Smooth muscle cell (in vitro differentiated cells): ENCODE measurements at regions not wholly inside any gene's neighbourhood (a gene's known extent, or its start where the extent isn't known, plus 50 kb on each side); places are given as distances from the start of the nearest gene placed in this dataset.

Source experiments
- DNase-seq: peaks from one replicate; lab custom pipeline; 2025; ENCODE audit not compliant: unreplicated experiment; lab: John Stamatoyannopoulos, UW
- H2AFZ ChIP-seq: fragments of 200-600 bp; sonication (generic); 2 replicates; pipeline ENCODE4 v1.6.0; 2016; ENCODE audit warnings: antibody characterized with exemption, low read depth, mild to moderate bottlenecking
- H3F3A ChIP-seq: fragments of 200-600 bp; sonication (generic); 2 replicates; pipeline ENCODE4 v1.6.0; 2017; ENCODE audit warnings: antibody characterized with exemption, low read depth
- H3K27ac ChIP-seq: fragments of 200-600 bp; sonication (generic); 2 replicates; pipeline ENCODE4 v1.5.1; 2016; ENCODE audit warnings: low read depth, mild to moderate bottlenecking
- H3K27me3 ChIP-seq: fragments of 200-600 bp; sonication (generic); 2 replicates; pipeline ENCODE4 v1.6.1; 2016; ENCODE audit warnings: low read depth, mild to moderate bottlenecking
- H3K36me3 ChIP-seq: fragments of 200-600 bp; sonication (generic); 2 replicates; pipeline ENCODE4 v1.5.1; 2016; ENCODE audit warnings: low read depth
- H3K4me1 ChIP-seq: fragments of 200-600 bp; sonication (generic); 2 replicates; pipeline ENCODE4 v1.5.1; 2016; ENCODE audit warnings: low read depth
- H3K4me2 ChIP-seq: fragments of 200-600 bp; sonication (generic); 2 replicates; pipeline ENCODE4 v1.6.0; 2016; ENCODE audit warnings: mild to moderate bottlenecking
- H3K4me3 ChIP-seq: fragments of 200-600 bp; sonication (generic); 2 replicates; pipeline ENCODE4 v1.5.1; 2016; ENCODE audit warnings: mild to moderate bottlenecking
- H3K79me2 ChIP-seq: fragments of 200-600 bp; sonication (generic); 2 replicates; pipeline ENCODE4 v1.6.0; 2016; ENCODE audit warnings: low read depth, mild to moderate bottlenecking
- H3K9ac ChIP-seq: fragments of 200-600 bp; sonication (generic); 2 replicates; pipeline ENCODE4 v1.6.0; 2016; ENCODE audit warnings: low read depth
- H3K9me3 ChIP-seq: fragments of 200-600 bp; sonication (generic); replicated peaks from 2 replicates; pipeline ENCODE4 v1.5.1; 2016; ENCODE audit warnings: low read depth
- H4K20me1 ChIP-seq: fragments of 200-600 bp; sonication (generic); 2 replicates; pipeline ENCODE4 v1.6.0; 2016; ENCODE audit warnings: low read depth
- WGBS: methylation state at CpG from one replicate; pipeline ENCODE4 v1.1.7; 2016; ENCODE audit warnings: low lambda C conversion rate; 5-methylcytosine and 5-hydroxymethylcytosine counted together
- TF ChIP-seq, protein P1 (sequence below): fragments of 200-600 bp; sonication (generic); IDR thresholded peaks from 2 replicates; pipeline ENCODE4 v1.5.1; 2017; ENCODE audit warnings: borderline replicate concordance, mild to moderate bottlenecking, antibody characterized with exemption; ENCODE audit not compliant: insufficient read depth, poor library complexity, severe bottlenecking

DNA sequence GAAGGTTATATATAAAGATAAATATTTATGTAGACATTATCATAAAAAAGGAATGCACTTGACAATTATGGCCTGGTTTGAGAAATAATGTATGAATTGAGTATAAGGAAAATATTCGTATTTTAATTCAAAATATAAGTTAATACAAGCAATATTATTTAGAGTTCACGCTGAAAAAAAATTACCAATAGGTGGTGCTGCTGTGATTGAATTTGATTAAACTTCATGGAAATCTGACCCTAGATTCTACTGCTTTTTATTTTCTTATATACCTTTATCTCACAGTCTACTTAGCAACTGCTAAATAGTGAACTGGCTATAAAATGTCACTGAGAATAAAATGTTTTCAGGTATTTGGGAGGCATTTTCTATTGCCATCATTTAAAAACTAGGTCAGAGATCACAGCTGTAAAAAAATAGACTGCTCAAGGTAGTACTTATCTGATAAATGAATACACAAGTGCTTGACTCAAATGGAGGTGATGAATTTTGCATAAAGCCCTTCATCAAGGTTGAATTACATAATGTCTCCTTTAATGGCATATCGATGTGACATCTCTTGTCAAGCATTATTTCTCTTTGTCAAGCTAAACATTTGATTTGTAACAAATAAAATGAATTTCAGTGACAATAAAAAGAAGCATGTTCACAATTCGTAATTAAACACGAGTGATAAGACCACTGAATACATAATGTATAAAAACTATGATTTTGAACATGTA lies 1638.8 kb upstream of the PCDH7 start:
- Histone ChIP-seq H3K4me1 (no peaks in the 10 kb centered on the region), H3K4me3 (no peak overlapping the region), H3K4me2 (no peak overlapping the region), H3K79me2 (no peaks in the 10 kb centered on the region), H3K27me3 (no peaks in the 10 kb centered on the region), H3K36me3 (no peaks in the 10 kb centered on the region), H3K9ac (no peak overlapping the region), H4K20me1 (no peaks in the 10 kb centered on the region), H3F3A (no peaks in the 10 kb centered on the region), H2AFZ (peak overlapping the region; percentile 62), H3K27ac (no peak overlapping the region), H3K9me3 (no peaks in the 10 kb centered on the region)
- WGBS, result 76% methylated on average over 5 of the region's 5 CpGs
- no peak for DNase-seq
- TF ChIP-seq, protein P1, sequence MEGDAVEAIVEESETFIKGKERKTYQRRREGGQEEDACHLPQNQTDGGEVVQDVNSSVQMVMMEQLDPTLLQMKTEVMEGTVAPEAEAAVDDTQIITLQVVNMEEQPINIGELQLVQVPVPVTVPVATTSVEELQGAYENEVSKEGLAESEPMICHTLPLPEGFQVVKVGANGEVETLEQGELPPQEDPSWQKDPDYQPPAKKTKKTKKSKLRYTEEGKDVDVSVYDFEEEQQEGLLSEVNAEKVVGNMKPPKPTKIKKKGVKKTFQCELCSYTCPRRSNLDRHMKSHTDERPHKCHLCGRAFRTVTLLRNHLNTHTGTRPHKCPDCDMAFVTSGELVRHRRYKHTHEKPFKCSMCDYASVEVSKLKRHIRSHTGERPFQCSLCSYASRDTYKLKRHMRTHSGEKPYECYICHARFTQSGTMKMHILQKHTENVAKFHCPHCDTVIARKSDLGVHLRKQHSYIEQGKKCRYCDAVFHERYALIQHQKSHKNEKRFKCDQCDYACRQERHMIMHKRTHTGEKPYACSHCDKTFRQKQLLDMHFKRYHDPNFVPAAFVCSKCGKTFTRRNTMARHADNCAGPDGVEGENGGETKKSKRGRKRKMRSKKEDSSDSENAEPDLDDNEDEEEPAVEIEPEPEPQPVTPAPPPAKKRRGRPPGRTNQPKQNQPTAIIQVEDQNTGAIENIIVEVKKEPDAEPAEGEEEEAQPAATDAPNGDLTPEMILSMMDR, result peak; percentile 33

DNA sequence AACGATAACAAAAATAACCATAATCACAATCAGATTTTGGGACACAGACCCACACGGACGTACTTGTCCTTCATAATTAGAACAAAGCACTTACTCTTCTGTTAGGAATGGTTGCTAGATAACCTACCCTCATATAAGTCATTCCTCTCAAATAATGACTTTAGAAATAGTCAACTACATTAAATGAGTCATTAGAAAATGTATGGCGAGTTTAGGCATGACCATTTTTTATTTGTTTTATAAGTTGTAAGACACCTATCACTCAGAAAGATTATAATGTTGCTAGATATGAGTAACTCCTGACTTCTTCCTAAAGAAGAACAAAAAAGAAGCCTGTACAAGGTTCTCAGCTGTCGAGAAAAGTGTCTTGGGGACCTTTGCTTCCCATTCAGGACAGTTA lies 1637.5 kb upstream of the PCDH7 start:
- Histone ChIP-seq H3K4me2 (no peak overlapping the region), H3K27ac (no peak overlapping the region), H3K79me2 (no peaks in the 10 kb centered on the region), H3K9ac (no peak overlapping the region), H3K27me3 (no peaks in the 10 kb centered on the region), H3K4me1 (no peaks in the 10 kb centered on the region), H3K9me3 (no peaks in the 10 kb centered on the region), H3K4me3 (no peak overlapping the region), H3K36me3 (no peaks in the 10 kb centered on the region), H4K20me1 (no peaks in the 10 kb centered on the region), H3F3A (no peaks in the 10 kb centered on the region), H2AFZ (no peak overlapping the region)
- WGBS, result 70% methylated on average over 5 of the region's 5 CpGs
- DNase-seq, result no peak
- TF ChIP-seq, protein P1, result no peak

DNA sequence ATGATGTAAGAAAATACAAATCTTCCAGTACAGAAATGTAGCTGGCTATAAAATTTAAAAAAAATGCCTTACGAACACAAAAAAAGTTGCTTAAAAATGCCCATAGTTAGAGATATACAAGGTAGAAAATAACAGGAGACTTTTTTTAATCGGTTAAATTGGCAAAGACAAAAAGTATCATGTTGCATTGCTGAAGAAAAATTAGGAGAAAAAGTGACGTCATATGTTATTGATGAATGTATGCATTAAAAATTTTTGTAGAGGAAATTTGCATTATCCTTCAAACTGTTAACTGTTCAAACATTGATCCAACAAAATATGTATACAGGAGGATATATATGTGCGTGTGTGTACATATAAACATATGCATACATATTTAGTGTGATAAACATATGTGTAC lies 1634.4 kb upstream of the PCDH7 start:
- Histone ChIP-seq H2AFZ (no peak overlapping the region), H3K9ac (no peak overlapping the region), H3K27ac (no peak overlapping the region), H3K9me3 (no peaks in the 10 kb centered on the region), H3K4me1 (no peaks in the 10 kb centered on the region), H3K27me3 (no peaks in the 10 kb centered on the region), H3K36me3 (no peaks in the 10 kb centered on the region), H3K4me2 (no peak overlapping the region), H3F3A (no peaks in the 10 kb centered on the region), H3K4me3 (no peak overlapping the region), H4K20me1 (no peaks in the 10 kb centered on the region), H3K79me2 (no peaks in the 10 kb centered on the region)
- TF ChIP-seq, protein P1, result no peak
- 91% methylated on average over 4 of the region's 4 CpGs for WGBS
- DNase-seq, result no peak

DNA sequence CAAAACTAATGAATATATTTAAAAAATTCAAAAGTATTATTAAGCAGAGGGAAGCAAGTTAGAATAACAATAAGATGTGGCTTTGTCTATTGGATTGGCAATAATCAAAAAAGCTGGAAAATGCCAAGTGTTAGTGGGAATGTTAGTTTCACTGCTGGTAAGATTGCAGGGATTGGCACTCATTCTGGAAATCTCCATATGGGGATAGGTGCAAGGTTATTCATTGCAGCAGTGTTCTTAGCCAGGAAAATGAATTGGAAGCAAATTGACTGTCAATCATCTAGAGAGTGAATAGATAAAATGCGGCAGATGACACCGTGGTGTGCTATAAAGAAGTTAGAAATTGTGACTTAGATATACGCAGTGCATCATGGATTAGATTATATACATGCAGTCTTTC lies 1615.5 kb upstream of the PCDH7 start:
- Histone ChIP-seq H2AFZ (no peak overlapping the region), H3K79me2 (no peaks in the 10 kb centered on the region), H3K4me3 (no peak overlapping the region), H3K4me1 (no peaks in the 10 kb centered on the region), H3K9me3 (no peaks in the 10 kb centered on the region), H3F3A (no peaks in the 10 kb centered on the region), H3K4me2 (no peak overlapping the region), H3K27me3 (no peaks in the 10 kb centered on the region), H4K20me1 (no peaks in the 10 kb centered on the region), H3K36me3 (no peaks in the 10 kb centered on the region), H3K9ac (no peak overlapping the region), H3K27ac (no peak overlapping the region)
- TF ChIP-seq, protein P1, result no peak
- no peak for DNase-seq
- WGBS, result 96% methylated on average over 3 of the region's 3 CpGs
